ENCODE measurements at regions not wholly inside any gene's neighbourhood (a gene's known extent, or its start where the extent isn't known, plus 50 kb on each side); places are given as distances from the start of the nearest gene placed in this dataset.
"Not testable (repeated sequence)": the region's sequence is repeated elsewhere in the genome, so short reads cannot be mapped to it uniquely, and the experiment has no call there.

- DNase-seq (ENCODE audit: low spot score); FAIRE-seq: not testable (repeated sequence)
Observed at GRCh38 chr5:119299242-119299614, 56.6 kb upstream of the TNFAIP8 start.

- DNase-seq (ENCODE audit: low spot score); FAIRE-seq: not testable (repeated sequence)
Observed at GRCh38 chr5:119299615-119300310, 56.1 kb upstream of the TNFAIP8 start.

- FAIRE-seq (no peak), DNase-seq (ENCODE audit: low spot score) (no peak)
Observed at GRCh38 chr5:119300311-119300670, 55.5 kb upstream of the TNFAIP8 start.

- no peak for DNase-seq (ENCODE audit: low spot score)
- FAIRE-seq = no peak
Observed at GRCh38 chr5:119301210-119301609, 54.6 kb upstream of the TNFAIP8 start.

DNA sequence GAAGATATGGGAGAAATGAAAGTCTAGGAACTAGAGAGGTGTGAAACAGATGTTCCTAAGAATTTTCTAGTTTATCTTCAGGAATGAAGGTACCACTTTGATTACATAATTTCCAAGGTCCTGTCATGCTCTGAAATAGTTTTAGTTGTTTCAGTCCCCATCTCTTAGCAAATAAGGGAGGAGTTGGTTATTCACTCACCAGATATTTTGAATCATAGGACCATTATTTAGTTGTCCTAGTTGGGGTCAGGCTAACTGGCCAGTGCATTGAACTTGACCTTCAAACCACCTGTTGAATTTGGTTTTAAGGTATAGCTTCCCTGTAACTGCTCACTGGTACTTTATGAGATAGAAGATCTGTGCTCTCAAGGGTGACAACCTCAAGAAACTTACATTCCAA is 53.9 kb upstream of the TNFAIP8 start:
- DNase-seq (ENCODE audit: low spot score) = no peak
- no peak for FAIRE-seq

DNA sequence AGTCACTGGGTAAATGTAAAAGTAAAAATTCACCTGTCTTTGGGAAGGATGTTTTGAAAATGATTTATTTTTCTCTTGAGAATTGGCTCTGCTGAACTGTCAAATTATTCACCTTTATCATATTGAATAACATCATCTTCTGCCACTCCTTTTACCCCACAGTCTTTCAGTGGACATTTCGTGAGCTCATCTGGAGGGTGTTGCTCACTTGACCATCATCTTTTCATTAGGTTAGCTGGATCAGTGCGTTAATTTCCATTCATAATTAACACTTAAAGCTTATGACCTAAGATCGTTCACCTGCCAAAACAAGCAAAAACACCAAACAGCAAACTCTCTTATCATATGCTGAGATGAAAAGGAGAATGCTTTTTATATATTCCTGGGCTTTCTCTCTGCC is 53.4 kb upstream of the TNFAIP8 start:
- FAIRE-seq (no peak), DNase-seq (ENCODE audit: low spot score) (no peak)

DNA sequence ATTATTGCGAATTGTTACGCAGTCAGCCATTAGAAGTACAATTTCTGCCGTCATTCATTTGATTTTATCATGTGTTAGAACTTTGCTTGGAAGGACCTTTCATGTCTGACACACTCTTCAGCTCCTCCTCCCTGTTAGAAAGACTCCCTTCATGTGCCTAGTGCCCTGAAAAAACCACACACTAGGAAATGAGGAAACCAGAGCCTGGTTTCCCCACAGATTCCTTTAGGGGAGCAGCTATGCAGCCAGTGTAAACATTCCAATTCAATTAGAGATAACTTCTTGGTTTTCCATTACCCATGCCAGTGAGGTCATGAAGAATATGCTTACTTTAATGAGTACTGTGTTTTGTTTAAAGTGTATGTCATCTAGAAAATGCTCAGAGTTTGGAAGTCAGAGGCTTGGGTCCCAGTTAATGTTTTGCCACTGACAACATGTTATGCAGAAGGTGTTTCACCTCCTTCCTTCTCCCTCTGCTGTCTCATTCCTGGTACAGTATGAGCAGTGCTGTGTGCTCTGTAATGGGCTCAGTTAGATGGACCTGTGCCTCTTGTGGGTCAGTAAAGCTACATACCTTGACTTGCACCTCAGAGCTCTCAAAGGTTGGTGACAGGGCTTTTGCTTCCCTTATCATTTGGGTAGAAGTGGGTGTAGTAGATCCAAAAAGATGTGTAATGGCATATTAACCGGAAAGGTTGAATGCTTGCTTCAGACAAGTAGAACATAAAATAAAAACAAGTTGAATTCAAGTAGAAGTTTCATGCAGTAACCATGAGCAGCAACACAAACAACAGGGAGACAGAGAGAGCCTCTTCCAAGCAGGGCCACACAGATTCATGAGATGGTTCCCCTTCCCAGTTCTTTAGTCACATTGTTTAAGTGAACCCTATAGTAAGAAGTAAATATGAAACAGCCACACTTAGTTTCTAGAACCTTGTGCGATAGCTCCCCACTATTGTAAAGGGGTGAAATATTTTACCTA is 52.6 kb upstream of the TNFAIP8 start:
- FAIRE-seq = no peak
- DNase-seq (ENCODE audit: low spot score) = peak; percentile 47

DNA sequence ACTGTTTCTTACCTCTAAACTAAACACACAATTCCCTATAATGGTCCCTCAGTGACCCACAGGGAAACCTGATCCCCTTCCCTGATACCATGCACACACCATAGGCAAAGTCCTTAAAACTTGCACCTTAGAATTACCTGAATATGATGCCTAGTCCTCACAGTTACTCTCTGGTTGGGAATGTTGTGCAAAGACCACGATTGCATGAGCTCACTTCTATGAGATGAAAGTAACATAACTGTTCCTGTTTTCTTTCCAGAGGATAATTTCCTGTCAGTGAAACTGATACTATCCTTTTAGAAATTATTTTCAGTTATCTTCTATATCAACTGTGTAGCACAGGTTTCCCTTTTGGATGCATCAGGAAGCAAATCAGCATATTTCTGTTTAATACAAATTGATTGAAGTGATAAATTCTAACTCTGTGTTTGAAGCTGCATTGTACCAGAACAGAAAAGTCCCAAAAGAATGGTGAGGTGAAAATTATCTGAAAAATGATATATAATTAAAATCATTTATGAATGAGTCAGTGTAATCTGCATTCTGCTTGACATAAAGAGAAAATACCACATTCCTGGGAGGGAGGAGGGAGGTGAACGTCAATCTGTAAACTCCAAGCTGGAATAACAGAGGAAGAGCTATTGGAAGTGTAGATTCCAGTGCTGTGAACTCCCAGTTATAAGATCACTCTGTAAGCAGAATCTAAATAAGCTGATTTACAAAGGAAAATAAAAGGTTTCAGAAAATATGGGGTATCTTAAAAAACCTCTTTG is 51.2 kb upstream of the TNFAIP8 start:
- FAIRE-seq = no peak

More for the DNA sequence above, 51.2 kb upstream of the TNFAIP8 start:
- DNase-seq (ENCODE audit: low spot score) = no peak

All from urothelium cell line (cell line).